Activated CD8-positive, alpha-beta memory T cell treated with anti-CD3 and anti-CD28 coated beads for 36 hours (primary cell): ENCODE measurements at regions not wholly inside any gene's neighbourhood (a gene's known extent, or its start where the extent isn't known, plus 50 kb on each side); places are given as distances from the start of the nearest gene placed in this dataset.

Experiments used
- CTCF ChIA-PET: fragments of 350-600 bp; sonication (Branson Sonifier 250); formaldehyde crosslinking; loops from one replicate; lab custom pipeline; 2021; ENCODE audit warnings: antibody characterized with exemption; lab: Charles Lee
- POLR2A ChIA-PET: fragments of 350-600 bp; sonication (Branson Sonifier 250); formaldehyde crosslinking; loops from one replicate; lab custom pipeline; 2021; ENCODE audit warnings: antibody characterized with exemption; lab: Charles Lee

DNA sequence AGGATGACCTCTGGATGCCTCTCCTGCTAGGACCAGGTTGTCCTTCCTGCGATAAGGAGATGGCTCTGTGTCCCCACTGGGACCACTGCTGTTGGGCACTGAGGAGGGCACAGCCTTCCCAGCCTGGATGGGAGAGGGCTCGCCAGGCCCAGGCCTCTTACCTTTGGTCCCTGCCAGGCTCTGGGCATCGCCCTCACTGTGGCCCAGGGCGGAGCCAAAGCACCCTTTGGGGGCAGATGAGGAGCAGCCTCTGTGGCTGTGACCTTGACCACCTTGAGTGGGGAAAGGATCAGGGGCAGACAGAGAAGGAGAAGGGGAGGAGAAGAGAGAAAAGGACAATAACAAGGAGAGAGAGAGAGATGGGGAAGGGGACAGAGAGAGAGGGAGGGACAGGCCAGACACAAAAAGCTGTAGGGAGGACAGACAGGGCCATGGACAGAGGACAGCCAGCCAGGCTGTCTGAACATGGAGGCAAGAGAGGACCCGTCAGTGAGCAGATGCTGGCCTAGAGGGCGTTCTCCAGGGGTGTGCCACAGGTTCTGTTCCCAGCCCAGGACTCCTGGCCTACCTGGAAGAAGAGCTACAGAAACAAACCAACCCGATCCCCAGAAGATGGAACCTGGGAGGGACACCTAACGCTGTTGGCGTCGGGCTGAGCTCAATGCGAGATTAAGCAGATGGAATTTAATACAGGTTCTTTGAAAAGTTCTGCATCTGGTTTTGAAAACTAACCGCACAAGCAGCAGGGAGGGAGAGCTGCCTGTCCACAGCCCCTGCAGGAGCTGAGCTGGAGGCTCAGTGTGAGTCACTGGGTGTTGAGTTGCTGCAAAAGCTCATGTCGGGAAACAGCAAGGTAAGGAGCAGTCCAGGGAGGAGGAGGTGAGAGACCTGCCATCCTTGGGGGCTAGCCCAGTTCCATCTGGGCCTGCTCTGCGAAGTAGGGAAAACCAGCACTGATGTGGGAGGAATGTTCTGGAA is 262.1 kb downstream of the PTPRU start:
- POLR2A ChIA-PET: no interaction called here

DNA sequence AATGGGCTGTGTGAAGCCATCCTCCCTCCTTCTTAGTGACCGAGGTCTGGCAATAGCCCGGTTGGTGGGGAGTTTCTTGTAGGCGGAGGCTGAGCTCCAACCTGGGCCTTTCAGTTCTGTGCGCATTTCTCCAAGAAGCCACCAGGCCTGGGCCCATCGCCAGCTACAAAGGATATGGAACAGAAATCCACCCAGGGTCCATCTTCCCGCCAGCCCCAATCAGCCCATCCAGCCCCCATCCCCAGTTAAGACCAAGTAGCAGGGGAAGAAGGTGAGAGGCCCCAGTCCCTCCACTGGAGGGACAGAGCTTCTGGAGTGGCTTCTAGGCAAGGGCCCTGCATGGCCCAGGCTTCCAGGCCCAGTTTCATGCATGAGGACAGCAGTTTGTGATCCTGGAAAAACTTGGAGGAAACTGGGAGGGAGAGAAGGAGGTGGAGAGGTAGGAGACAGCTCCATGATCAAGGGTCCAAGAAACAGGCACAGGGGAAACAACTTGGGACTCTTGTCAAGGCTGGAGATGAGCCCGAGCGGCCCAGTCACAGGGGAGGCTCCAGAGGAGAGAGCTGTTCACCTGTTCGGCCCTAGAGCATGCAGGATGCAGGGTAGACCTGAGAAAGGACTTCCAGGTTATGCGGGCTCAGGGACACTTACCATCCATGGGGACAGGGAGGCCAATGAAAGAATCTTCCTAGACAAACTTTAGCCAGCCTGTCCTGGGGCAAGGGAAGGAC is 261.2 kb downstream of the PTPRU start:
- POLR2A ChIA-PET: no interaction called here
- CTCF ChIA-PET: no interaction called here

More for the DNA sequence above, 262.1 kb downstream of the PTPRU start:
- CTCF ChIA-PET: no interaction called here

DNA sequence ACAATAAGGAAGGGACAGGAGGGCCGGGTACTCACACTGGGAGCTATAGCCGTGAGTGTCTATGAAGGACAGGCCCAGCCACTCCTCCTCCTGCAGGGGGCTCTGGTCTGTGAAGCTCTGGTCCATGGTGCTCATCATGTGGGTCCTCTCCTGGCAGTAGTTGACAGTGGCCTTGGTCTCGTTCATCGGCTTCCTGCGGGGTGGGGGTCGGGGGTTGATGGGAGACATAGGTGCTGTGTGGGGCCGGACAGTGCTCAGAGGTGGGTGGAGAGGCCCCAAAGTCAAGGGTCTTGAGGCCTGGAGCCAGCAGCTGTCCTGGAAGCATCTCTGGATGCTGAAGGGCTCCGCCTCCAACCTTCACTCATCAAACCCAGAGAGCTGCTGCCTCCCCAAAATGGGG is 260.4 kb downstream of the PTPRU start:
- ChIA-PET CTCF (no interaction called here), POLR2A (no interaction called here)

DNA sequence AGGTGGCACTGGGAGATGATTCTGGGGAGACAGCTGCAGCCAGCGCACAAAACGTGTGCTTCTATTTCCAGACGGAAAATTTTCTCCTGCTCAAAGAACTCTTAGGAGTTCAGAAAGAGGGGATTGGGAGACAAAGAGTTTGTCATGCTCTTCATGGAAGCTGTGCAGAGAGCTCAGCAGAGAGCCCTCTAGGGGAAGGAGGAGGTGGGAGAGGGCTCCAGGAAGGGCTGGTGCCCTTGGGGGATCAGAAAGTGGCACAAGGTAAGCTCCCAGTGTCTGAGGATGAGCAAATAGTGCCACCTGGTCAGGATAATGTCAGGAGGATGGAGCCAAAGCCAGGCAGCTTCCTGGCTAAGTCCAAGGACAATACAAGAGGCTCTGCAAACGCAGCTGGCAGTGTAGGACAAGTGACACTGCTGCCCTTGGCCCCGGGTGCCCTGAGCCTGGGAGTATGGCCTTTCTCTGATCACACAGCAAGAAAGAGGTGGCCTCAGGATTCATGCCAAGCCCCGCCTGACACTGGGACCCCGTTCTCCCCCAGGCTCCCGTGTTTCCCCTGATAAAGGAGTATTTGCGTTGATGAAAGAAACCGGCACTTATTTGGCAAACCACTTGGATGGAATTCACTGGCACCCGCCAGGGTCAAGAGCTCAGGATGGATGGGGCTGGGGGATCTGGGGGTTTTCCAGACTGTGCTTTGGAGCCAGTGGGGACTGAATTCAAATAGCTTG is 254.0 kb downstream of the PTPRU start:
- CTCF ChIA-PET: no interaction called here
- POLR2A ChIA-PET: no interaction called here

DNA sequence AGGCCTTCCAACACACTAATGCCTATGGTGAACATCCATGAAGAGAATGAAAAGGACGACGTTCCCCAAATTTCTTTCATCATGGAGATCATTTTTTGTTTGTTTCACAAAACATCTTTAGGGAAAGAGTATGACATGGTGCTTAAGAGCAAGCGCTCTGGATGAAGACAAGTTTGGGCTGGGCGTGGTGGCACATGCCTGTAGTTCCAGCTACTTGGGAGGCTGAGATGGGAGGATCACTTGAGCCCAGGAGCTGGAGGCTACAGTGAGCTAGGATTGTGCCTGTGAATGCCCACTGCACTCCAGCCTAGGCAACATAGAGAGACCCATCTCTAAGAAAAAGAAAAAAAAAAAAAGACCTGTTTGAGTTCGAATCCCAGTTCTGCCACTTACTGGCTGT is 253.1 kb downstream of the PTPRU start:
- CTCF ChIA-PET: interaction anchor here (0.7 kb wide), 1 partner anchor 57 kb away, joined by 4 read pairs; no protein-coding TSS in a partner anchor
- POLR2A ChIA-PET: no interaction called here

DNA sequence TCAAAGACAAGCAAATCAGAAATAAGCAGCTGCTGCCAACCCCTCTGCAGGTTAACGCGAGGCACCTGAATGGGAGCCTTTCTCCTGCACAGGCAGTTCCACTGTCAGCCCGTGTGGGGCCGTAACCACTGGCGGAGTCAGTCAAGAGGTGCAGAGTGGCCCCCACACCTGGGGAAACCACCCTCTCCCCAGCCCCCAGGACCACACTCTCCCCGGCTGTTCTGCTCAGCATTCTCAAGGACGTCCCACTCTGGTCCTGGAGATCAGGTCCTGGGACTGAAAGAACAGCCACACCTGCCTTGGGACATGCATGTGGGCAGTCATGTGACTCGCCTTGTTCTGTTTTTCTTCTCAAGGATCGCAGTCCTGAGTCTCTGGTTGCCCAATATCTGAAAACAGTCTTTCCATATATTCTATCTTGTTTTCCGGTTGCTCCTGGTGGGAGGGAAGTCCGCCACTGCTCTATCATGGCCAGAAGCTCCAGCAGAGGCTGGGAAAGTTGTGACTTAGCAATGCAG is 252.5 kb downstream of the PTPRU start:
- POLR2A ChIA-PET: no interaction called here
- CTCF ChIA-PET: interaction anchor here (0.7 kb wide), 1 partner anchor 56 kb away, joined by 4 read pairs; no protein-coding TSS in a partner anchor

DNA sequence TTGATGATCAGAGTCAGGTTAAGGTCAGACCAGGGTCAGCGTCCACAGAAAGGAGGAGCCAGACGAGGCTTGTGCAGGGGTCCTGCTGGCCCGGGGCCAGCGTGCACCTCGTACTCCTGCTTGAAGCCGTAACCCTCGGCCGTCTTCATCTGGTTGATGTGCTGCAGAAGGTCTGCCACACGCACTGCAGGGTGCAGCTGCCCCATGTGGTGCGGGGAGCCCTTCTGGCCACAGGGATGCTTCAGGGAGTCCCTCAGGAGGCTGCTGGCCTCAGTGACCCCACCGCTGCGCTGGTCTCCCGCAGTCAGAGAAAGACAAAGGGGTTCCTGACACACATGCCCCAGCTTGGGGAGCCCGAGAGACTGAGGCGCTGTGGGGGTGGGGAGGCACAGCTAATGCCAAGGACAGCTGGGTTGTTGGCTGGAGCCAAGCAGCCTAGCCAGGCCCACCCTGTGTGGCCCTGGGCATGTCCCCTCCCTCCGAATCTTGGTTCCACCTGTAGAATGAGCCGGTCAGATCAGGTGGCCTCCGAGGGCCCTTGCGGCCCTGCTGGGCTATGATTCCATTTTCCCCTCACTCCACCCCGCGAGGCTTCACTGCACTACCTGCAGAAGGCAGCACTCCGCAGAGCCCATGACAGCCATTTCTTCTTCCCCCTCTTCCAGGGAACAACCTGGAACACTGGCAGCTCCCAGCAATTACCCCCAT is 251.9 kb downstream of the PTPRU start:
- CTCF ChIA-PET: no interaction called here
- POLR2A ChIA-PET: no interaction called here

DNA sequence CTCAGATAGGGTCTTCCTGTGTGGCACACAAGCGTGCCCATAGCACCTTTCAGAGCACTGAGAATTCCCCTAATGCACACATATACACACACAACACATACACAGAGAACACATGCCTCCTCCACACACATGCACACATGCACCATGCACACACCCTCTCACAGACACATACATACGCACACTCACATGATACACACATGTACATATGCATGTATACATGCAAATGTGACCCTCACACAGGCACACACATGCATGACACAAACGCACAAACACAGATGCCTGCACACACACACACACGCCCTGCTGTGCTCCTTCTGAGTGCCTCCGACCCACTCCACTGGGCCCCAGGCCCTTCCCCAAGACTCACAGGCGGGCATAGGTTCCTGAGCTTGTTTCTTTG is 251.0 kb downstream of the PTPRU start:
- POLR2A ChIA-PET: no interaction called here

DNA sequence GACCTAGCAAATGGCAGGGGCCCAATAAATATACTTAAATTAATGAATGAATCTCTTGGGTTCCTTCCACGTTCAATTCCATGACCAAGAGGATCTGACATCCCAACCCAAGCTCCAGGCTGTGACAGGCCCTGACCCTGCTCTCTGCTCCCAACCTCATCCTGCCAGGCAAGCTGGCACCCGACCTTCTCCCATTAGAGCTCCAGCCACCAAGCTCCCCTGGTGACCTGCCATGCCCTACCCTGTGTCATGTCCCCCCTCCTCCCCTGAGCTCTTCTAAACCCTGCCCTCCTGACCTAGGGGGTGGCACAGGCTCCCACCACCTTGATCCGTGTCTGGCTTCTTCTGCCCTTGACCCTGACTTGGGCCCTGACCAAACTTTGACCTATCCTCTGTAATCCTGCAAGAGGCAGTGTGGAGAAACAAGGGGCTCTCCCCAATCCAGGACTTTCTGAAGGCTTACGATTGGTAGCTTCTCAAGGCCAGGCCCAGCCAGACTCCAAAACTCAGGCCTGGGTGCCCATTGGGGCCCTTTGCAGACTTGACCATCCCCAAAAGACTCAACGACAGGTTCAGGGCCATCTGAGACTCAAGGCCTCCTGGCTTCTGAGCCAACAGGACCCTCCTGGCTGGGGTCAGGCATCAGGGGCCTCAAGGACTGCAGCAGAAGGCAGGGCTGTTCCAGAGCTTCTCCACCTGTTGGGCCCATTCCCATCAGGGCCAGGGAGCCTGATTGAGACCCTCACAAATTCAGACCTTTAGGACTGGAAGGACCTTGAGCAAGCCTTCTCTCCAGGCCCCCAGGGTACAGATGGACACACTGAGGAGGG is 249.0 kb downstream of the PTPRU start:
- CTCF ChIA-PET: no interaction called here
- POLR2A ChIA-PET: no interaction called here

More for the DNA sequence above, 251.0 kb downstream of the PTPRU start:
- CTCF ChIA-PET: no interaction called here

DNA sequence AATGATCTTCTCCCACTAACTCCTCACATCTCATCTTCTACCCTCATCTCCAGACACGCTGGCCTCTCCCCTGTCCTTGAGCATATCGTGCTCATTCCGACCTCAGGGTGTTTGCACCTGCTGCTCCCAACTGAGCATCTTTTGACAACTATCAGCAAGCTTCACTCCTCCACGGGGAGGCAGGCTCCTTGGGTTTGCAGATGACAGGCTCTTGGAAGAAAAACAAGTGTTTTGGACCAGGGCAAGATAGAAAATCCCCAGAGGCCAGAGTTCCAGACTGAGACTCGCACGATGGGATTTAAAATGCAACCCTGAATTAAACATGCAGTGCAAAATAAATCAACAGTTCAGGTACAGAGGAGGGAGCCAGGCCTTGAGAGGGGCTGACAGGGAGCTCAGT is 246.7 kb downstream of the PTPRU start:
- ChIA-PET CTCF (no interaction called here), POLR2A (no interaction called here)

DNA sequence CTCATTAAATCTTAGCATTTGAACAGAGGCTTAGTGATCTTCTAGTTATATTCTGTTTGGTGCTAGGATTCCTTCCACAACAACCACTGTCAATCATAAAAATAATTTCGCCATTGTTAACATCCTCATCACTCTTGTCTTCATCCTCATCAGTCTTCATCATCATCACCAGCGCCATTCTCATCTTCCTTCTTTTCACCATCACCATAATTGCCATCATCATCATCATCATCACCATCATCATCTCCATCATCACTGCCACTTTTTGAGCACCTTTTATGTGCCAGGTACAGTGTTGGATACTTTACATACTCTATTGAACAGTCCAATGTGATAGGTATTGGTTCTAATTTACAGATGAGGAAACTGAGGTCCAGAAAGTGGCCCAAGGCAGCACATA is 245.7 kb downstream of the PTPRU start:
- POLR2A ChIA-PET: no interaction called here
- CTCF ChIA-PET: no interaction called here

DNA sequence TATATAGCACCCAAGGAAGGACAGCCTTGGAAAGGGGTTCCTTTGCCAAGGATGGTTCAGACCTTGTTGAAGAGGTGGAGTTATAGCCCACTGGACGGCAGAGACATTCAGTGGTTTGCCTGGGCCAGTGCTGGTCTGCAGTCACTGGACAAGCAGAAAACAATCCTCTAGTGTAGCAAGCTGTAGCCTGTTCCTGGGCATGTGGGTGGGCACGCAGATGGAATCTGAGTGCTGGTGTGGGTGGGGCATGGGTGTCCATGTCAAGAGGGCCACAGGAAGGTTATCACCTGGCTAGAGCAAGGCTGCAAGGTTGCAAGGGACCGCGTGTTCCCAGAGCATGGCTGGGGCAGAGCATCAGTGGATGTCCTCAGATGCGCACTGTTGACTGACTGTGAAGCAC is 244.7 kb downstream of the PTPRU start:
- ChIA-PET POLR2A (no interaction called here), CTCF (no interaction called here)

DNA sequence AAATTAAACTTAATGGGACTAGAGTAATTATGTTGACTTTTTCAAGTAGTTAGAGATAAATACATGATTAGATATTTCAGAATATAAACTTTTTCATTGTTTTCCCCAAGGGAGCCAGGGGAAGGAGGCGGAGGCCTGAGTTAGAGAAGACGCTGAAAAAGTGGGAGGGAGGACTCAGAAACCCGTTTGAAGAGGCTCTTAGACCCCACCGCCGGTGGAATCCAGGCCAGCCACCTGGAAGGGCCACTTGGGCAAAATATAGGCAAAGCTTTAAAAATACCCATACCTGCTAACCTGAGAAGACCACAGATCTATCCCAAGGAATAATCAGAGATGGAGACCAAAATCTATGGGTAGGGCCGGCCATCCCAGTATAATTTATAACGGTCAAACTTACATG is 242.6 kb downstream of the PTPRU start:
- ChIA-PET CTCF (no interaction called here), POLR2A (no interaction called here)

DNA sequence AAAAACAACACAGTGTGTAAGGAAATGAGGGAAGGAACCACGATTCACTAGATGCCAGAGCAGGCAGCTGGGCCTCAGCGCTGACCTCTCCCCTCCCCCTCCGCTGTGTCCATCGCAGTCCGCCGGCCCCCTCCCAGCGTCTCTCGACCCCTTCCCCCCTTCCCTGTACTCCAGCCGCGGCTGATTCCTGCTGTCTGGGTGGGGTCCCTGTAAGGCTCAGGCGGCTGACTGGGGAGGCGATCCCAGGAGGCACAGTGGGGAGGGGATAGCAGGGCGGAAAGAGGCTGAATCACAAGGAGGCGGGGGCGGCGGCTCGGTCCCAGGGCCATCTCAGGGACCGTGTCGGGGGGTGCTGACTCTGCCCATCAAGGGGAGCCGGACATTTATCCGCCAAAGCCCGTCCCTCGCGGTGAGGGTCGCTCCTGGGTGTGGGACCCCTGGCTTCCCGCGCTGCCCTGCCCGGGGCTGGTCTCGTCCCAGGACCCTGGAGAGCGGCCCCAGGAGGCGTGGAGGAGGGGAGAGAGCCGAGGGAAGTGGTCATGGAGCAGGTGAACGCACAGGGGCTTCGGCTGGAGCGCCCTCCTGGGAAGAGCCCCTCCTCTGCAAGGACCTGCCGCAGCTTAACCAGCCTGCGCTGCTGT is 241.9 kb downstream of the PTPRU start:
- POLR2A ChIA-PET: no interaction called here
- CTCF ChIA-PET: no interaction called here

DNA sequence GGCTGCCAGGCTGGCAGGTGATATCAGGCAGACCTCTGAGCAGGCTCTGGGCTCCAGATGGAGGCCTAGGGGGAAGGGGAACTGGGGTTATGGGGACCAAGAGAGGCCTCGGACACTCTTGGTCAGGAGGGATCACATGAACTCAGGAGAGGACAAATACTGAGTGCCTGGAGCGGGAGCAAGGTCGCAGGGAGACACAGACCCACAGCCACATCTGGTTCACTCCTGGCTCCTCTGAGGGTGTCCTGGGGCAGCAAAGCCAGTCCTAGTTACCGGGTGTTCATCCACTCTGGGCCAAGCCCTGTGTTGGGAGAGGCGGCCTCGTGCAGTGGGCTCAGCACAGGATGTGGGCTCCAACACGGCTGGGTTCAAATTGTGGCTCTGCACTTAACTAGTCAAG is 239.0 kb downstream of the PTPRU start:
- ChIA-PET CTCF (no interaction called here), POLR2A (no interaction called here)

DNA sequence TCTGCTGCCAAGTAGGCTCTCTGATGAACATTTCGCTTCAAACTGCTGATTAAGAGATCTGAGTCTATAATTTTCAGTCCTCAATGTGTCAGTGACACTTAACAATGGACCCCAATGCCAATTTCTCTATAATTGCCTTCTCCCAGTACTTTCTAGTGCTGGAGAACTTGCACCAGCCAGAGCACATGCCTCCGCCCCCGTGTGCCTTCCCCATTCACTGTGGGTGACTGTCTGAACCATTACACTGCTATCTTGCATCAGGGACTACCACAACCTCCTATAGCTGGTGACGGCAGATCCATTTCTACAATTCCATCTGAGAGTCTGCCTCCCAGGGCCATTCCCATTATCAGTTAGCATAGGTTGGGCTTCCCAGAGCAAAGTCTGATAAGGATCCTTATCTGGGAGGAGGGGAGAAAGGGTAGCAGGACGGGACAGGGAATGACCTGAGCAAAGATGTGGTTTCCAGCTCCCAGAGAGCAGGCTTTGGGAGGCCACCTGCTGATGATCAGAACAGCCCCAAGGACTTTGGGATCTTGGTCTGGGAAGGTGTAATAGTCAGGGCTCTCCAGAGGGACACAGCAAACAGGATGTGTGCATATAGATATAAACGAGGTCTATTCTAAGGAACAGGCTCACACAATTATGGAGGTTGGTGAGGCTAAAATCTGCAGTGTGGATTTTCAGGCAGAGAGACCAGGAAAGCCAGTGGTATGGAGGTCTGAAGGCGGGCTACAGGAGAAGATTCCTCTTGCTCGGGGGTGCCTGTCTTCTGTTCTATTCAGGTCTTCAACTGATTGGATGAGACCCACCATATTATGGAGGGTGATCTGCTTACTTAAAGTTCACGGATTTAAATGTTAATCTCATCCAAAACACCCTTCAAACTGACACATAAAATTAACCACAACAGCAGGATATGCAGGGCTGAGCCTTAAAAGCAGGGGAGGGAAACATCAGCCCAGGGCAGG is 238.2 kb downstream of the PTPRU start:
- CTCF ChIA-PET: no interaction called here
- POLR2A ChIA-PET: no interaction called here
